Nephron (organoid): ENCODE measurements at regions not wholly inside any gene's neighbourhood (a gene's known extent, or its start where the extent isn't known, plus 50 kb on each side); places are given as distances from the start of the nearest gene placed in this dataset.

ENCODE experiments used
- H3K27ac Mint-ChIP-seq, 3 experiments: 2 replicates each; pipeline ENCODE4 v1.8.0; 2020; ENCODE audit warnings: mixed read lengths in 3 of 3, mild to moderate bottlenecking in 2 of 3, moderate library complexity in 1 of 3
- H3K27me3 Mint-ChIP-seq: 2 replicates; pipeline ENCODE4 v1.8.0; 2021; ENCODE audit warnings: low read depth, mild to moderate bottlenecking, moderate library complexity, mixed read lengths
- H3K36me3 Mint-ChIP-seq: 2 replicates; pipeline ENCODE4 v1.8.0; 2020; ENCODE audit warnings: low read depth, mixed read lengths
- H3K4me1 Mint-ChIP-seq: 2 replicates; pipeline ENCODE4 v1.8.0; 2020; ENCODE audit warnings: mixed read lengths
- H3K4me3 Mint-ChIP-seq, 3 experiments: 2 replicates each; pipeline ENCODE4 v1.8.0; 2020; ENCODE audit warnings: mild to moderate bottlenecking in 3 of 3, mixed read lengths in 3 of 3, moderate library complexity in 2 of 3
- H3K9me3 Mint-ChIP-seq: 2 replicates; pipeline ENCODE4 v1.8.0; 2020; ENCODE audit warnings: mixed read lengths
- TF ChIP-seq, protein P1 (sequence below), 3 experiments: fragments of 200-600 bp; sonication (generic); IDR thresholded peaks; one replicate each; pipeline ENCODE4 v1.5.0; 2021; ENCODE audit warnings: antibody characterized with exemption in 3 of 3; ENCODE audit not compliant: unreplicated experiment in 3 of 3

- Mint-ChIP-seq H3K27me3 (no peaks in the 10 kb centered on the region), H3K36me3 (no peaks in the 10 kb centered on the region), H3K9me3 (peaks cover 16% of the 10 kb centered on the region), H3K27ac (no peak overlapping the region), H3K4me1 (no peaks in the 10 kb centered on the region), H3K4me3 (no peak overlapping the region)
- TF ChIP-seq, protein P1, sequence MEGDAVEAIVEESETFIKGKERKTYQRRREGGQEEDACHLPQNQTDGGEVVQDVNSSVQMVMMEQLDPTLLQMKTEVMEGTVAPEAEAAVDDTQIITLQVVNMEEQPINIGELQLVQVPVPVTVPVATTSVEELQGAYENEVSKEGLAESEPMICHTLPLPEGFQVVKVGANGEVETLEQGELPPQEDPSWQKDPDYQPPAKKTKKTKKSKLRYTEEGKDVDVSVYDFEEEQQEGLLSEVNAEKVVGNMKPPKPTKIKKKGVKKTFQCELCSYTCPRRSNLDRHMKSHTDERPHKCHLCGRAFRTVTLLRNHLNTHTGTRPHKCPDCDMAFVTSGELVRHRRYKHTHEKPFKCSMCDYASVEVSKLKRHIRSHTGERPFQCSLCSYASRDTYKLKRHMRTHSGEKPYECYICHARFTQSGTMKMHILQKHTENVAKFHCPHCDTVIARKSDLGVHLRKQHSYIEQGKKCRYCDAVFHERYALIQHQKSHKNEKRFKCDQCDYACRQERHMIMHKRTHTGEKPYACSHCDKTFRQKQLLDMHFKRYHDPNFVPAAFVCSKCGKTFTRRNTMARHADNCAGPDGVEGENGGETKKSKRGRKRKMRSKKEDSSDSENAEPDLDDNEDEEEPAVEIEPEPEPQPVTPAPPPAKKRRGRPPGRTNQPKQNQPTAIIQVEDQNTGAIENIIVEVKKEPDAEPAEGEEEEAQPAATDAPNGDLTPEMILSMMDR (IDR thresholded peaks at IDR 0.05; ENCODE audit: unreplicated experiment in 3 of 3) = no peak
Observed at GRCh38 chr11:97280347-97280746, 890.5 kb downstream of the JRKL start.

- H3K36me3 Mint-ChIP-seq = no peaks in the 10 kb centered on the region
Observed at GRCh38 chr11:97289823-97290222, 900.0 kb downstream of the JRKL start.

GRCh38 chr11:97290464-97291041 is 900.7 kb downstream of the JRKL start:
- no peak overlapping the region for H3K4me3 Mint-ChIP-seq
- no peaks in the 10 kb centered on the region for H3K36me3 Mint-ChIP-seq
- peaks cover 8% of the 10 kb centered on the region for H3K4me1 Mint-ChIP-seq
- peaks cover 2% of the 10 kb centered on the region for H3K9me3 Mint-ChIP-seq
- H3K27me3 Mint-ChIP-seq = no peaks in the 10 kb centered on the region
- TF ChIP-seq, protein P1 (IDR thresholded peaks at IDR 0.05; ENCODE audit: unreplicated experiment in 3 of 3) = no peak
- H3K27ac Mint-ChIP-seq = peak overlapping the region in 1 of 3 experiments; percentile 58

More at GRCh38 chr11:97289823-97290222, 900.0 kb downstream of the JRKL start:
- Mint-ChIP-seq H3K4me3 (no peak overlapping the region), H3K27ac (no peak overlapping the region), H3K27me3 (no peaks in the 10 kb centered on the region), H3K4me1 (peaks cover 6% of the 10 kb centered on the region), H3K9me3 (peaks cover 2% of the 10 kb centered on the region)
- TF ChIP-seq, protein P1 (IDR thresholded peaks at IDR 0.05; ENCODE audit: unreplicated experiment in 3 of 3) = no peak

DNA sequence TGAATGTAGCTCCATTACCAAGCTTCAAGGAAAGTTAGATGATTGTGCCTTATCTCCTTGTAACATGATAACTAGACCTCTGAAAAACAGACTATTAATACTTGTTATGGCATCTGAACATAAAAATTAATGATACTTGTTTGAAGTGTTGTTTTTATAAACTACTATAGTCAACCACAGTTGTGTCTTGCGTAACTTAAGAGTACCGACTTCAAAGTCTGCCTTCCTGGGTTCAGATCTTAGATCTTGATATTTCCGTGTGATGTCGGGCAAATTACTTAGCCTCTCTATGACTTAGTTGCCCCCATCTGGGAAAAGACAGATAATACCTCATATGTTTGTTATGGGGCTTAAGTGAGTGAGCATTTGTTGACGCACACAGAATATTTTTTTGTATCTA is 906.5 kb downstream of the JRKL start:
- Mint-ChIP-seq H3K4me1 (peaks cover 5% of the 10 kb centered on the region), H3K36me3 (no peaks in the 10 kb centered on the region), H3K9me3 (peaks cover 2% of the 10 kb centered on the region), H3K4me3 (no peak overlapping the region), H3K27ac (no peak overlapping the region), H3K27me3 (no peaks in the 10 kb centered on the region)
- TF ChIP-seq, protein P1 (IDR thresholded peaks at IDR 0.05; ENCODE audit: unreplicated experiment in 3 of 3) = no peak

- H3K4me1 Mint-ChIP-seq = no peaks in the 10 kb centered on the region
- H3K9me3 Mint-ChIP-seq = peaks cover 2% of the 10 kb centered on the region
- no peak overlapping the region for H3K27ac Mint-ChIP-seq
- H3K27me3 Mint-ChIP-seq = no peaks in the 10 kb centered on the region
- no peak overlapping the region for H3K4me3 Mint-ChIP-seq
- TF ChIP-seq, protein P1 (IDR thresholded peaks at IDR 0.05; ENCODE audit: unreplicated experiment in 3 of 3) = no peak
- H3K36me3 Mint-ChIP-seq = no peaks in the 10 kb centered on the region
Observed at GRCh38 chr11:97309291-97309690, 919.5 kb downstream of the JRKL start.

GRCh38 chr11:97325693-97326092 is 935.9 kb downstream of the JRKL start:
- Mint-ChIP-seq H3K9me3 (peaks cover 23% of the 10 kb centered on the region), H3K4me1 (no peaks in the 10 kb centered on the region), H3K4me3 (no peak overlapping the region), H3K27ac (no peak overlapping the region), H3K27me3 (no peaks in the 10 kb centered on the region), H3K36me3 (no peaks in the 10 kb centered on the region)
- TF ChIP-seq, protein P1 (IDR thresholded peaks at IDR 0.05; ENCODE audit: unreplicated experiment in 3 of 3) = no peak
